ENCODE measurements at regions not wholly inside any gene's neighbourhood (a gene's known extent, or its start where the extent isn't known, plus 50 kb on each side); places are given as distances from the start of the nearest gene placed in this dataset.
"Not testable (repeated sequence)": the region's sequence is repeated elsewhere in the genome, so short reads cannot be mapped to it uniquely, and the experiment has no call there.

- CTCF ChIA-PET, result no interaction called here
- Histone ChIP-seq H3K27me3 (replicated peaks in 1 of 2; ENCODE audit: control insufficient read depth in 2 of 2, extremely low read depth in 1 of 2, insufficient read depth in 2 of 2, low read length in 1 of 2) (no peaks in the 10 kb centered on the region), H3K36me3 (ENCODE audit: control insufficient read depth in 2 of 2, extremely low read depth in 1 of 2, insufficient read depth in 1 of 2, low read length in 1 of 2) (no peaks in the 10 kb centered on the region), H3K9me3 (no peaks in the 10 kb centered on the region), H3K4me3 (ENCODE audit: control insufficient read depth in 1 of 2, extremely low read depth in 1 of 2, low read length in 1 of 2) (no peak overlapping the region), H3K4me1 (ENCODE audit: control insufficient read depth in 1 of 2, extremely low read depth in 1 of 2, insufficient read depth in 2 of 2, low read length in 2 of 2) (no peaks in the 10 kb centered on the region), H3K27ac (ENCODE audit: low read length) (no peak overlapping the region)
- DNase-seq, result no peak
- Mint-ChIP-seq H3K36me3 (no peaks in the 10 kb centered on the region), H3K27me3 (no peaks in the 10 kb centered on the region), H3K4me1 (no peaks in the 10 kb centered on the region), H3K4me3 (no peak overlapping the region), H3K9me3 (peaks cover 14 to 25% (median 20%) of the 10 kb centered on the region in 3 donors), H3K27ac (no peak overlapping the region)
- WGBS (ENCODE audit: insufficient coverage), result 87% methylated on average over 5 of the region's 6 CpGs
- POLR2A ChIA-PET, result no interaction called here
- no peak for ATAC-seq (replicated peaks in 1 of 4)
Observed at GRCh38 chr4:179663641-179664429, 2221.6 kb upstream of the AGA start.

DNA sequence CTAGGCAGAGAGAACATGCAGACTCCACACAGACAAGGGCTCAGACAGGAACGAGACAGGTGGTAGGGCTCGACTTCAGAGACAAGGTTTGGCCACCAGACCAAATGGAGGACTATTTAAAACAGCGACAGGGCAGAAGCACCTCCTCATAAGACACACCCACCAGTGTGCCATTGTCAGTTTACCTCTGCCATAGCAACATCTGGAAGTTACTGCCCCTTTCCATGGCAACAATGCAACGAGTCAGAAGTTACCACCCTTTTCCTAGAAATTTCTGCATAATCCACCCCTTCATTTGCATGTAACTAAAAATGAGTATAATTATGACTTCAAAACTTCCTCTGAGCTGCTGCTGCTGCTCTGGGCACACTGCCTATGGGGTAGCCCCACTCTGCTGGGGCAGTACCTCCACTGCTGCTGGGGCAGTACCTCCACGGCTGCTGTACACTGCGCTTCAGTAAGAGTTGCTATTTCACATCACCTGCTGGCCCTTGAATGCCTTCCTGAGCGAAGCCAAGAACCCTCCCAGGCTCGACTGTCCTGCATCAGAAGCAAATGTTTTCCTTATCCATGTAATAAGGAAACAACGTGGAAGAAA is 2222.3 kb upstream of the AGA start:
- Mint-ChIP-seq H3K4me1 (no peaks in the 10 kb centered on the region), H3K9me3 (peaks cover 15 to 29% (median 25%) of the 10 kb centered on the region in 3 donors), H3K27ac (no peak overlapping the region), H3K36me3 (no peaks in the 10 kb centered on the region), H3K27me3 (no peaks in the 10 kb centered on the region), H3K4me3 (no peak overlapping the region)
- ChIA-PET POLR2A (no interaction called here), CTCF (no interaction called here)
- WGBS (ENCODE audit: insufficient coverage), result 77% methylated on average over 8 of the region's 9 CpGs
- Histone ChIP-seq H3K27ac (ENCODE audit: low read length) (no peak overlapping the region), H3K27me3 (replicated peaks in 1 of 2; ENCODE audit: control insufficient read depth in 2 of 2, extremely low read depth in 1 of 2, insufficient read depth in 2 of 2, low read length in 1 of 2) (no peaks in the 10 kb centered on the region), H3K4me1 (ENCODE audit: control insufficient read depth in 1 of 2, extremely low read depth in 1 of 2, insufficient read depth in 2 of 2, low read length in 2 of 2) (no peaks in the 10 kb centered on the region), H3K9me3 (no peaks in the 10 kb centered on the region), H3K4me3 (ENCODE audit: control insufficient read depth in 1 of 2, extremely low read depth in 1 of 2, low read length in 1 of 2) (no peak overlapping the region), H3K36me3 (ENCODE audit: control insufficient read depth in 2 of 2, extremely low read depth in 1 of 2, insufficient read depth in 1 of 2, low read length in 1 of 2) (no peaks in the 10 kb centered on the region)
- DNase-seq (no peak), ATAC-seq (replicated peaks in 1 of 4) (no peak)

- H3K36me3 ChIP-seq (ENCODE audit: control insufficient read depth in 2 of 2, extremely low read depth in 1 of 2, insufficient read depth in 1 of 2, low read length in 1 of 2), result no peaks in the 10 kb centered on the region
Observed at GRCh38 chr4:179666226-179666625, 2224.0 kb upstream of the AGA start.

GRCh38 chr4:179671609-179672008 is 2229.4 kb upstream of the AGA start:
- no peak overlapping the region for H3K4me3 Mint-ChIP-seq
- CTCF ChIA-PET, result no interaction called here

More at GRCh38 chr4:179666226-179666625, 2224.0 kb upstream of the AGA start:
- Histone ChIP-seq H3K4me1 (ENCODE audit: control insufficient read depth in 1 of 2, extremely low read depth in 1 of 2, insufficient read depth in 2 of 2, low read length in 2 of 2) (no peaks in the 10 kb centered on the region), H3K27ac (ENCODE audit: low read length) (no peak overlapping the region), H3K9me3 (no peaks in the 10 kb centered on the region), H3K4me3 (ENCODE audit: control insufficient read depth in 1 of 2, extremely low read depth in 1 of 2, low read length in 1 of 2) (no peak overlapping the region), H3K27me3 (replicated peaks in 1 of 2; ENCODE audit: control insufficient read depth in 2 of 2, extremely low read depth in 1 of 2, insufficient read depth in 2 of 2, low read length in 1 of 2) (no peaks in the 10 kb centered on the region)
- DNase-seq (no peak), ATAC-seq (replicated peaks in 1 of 4) (no peak)
- Mint-ChIP-seq H3K9me3 (peaks cover 14 to 25% (median 17%) of the 10 kb centered on the region in 3 donors), H3K4me3 (no peak overlapping the region), H3K36me3 (no peaks in the 10 kb centered on the region), H3K27me3 (no peaks in the 10 kb centered on the region), H3K27ac (no peak overlapping the region), H3K4me1 (no peaks in the 10 kb centered on the region)
- WGBS (ENCODE audit: insufficient coverage), result 80% methylated on average over 2 of the region's 3 CpGs
- ChIA-PET POLR2A (no interaction called here), CTCF (no interaction called here)

DNA sequence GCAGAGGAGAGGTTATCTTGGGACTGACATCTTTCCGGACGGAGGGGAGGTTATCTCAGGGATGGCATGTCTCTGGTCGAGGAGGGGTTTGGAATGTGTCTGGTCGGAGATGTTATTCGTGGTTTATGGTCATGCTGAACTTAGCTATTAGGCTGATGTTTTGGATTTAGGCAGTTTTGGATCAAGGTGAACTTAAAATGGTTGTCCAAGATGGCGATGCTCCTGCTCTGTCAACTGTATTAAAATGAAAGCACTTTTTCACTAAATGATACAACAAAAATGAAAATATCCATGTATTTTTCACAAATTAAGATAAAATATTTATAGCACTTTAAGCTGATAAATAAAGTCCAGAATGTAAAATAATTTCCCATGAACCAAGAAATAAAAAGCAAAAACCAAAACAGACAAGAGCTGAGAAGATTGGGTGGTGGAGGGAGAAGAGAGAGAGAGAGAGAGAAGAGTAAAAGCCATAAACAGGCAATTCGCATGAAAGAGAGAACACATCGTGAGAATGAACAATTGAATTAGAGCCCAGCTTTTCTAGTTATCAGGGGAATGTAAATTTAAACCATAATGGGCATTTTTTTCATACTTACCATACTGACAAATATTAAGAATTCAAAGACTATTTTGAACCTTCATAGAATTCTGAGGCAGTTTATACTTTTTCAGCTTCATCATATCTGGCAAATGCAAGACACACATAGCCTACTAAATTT is 2236.0 kb upstream of the AGA start:
- DNase-seq, result no peak
- no peaks in the 10 kb centered on the region for H3K4me1 ChIP-seq (ENCODE audit: control insufficient read depth in 1 of 2, extremely low read depth in 1 of 2, insufficient read depth in 2 of 2, low read length in 2 of 2)
- no peak overlapping the region for H3K27ac Mint-ChIP-seq
- H3K4me3 Mint-ChIP-seq, result no peak overlapping the region
- H3K9me3 ChIP-seq, result peaks cover 4% of the 10 kb centered on the region
- H3K9me3 Mint-ChIP-seq, result peaks cover 6 to 48% (median 27%) of the 10 kb centered on the region in 3 donors
- POLR2A ChIA-PET, result no interaction called here
- H3K4me1 Mint-ChIP-seq, result no peaks in the 10 kb centered on the region
- H3K27me3 Mint-ChIP-seq, result no peaks in the 10 kb centered on the region
- H3K36me3 ChIP-seq (ENCODE audit: control insufficient read depth in 2 of 2, extremely low read depth in 1 of 2, insufficient read depth in 1 of 2, low read length in 1 of 2), result no peaks in the 10 kb centered on the region
- H3K27ac ChIP-seq (ENCODE audit: low read length), result no peak overlapping the region
- no peaks in the 10 kb centered on the region for H3K27me3 ChIP-seq (replicated peaks in 1 of 2; ENCODE audit: control insufficient read depth in 2 of 2, extremely low read depth in 1 of 2, insufficient read depth in 2 of 2, low read length in 1 of 2)
- CTCF ChIA-PET, result no interaction called here
- no peaks in the 10 kb centered on the region for H3K36me3 Mint-ChIP-seq
- WGBS (ENCODE audit: insufficient coverage), result 74% methylated on average over 5 of the region's 8 CpGs
- no peak for ATAC-seq (replicated peaks in 1 of 4)
- no peak overlapping the region for H3K4me3 ChIP-seq (ENCODE audit: control insufficient read depth in 1 of 2, extremely low read depth in 1 of 2, low read length in 1 of 2)

More at GRCh38 chr4:179671609-179672008, 2229.4 kb upstream of the AGA start:
- POLR2A ChIA-PET, result no interaction called here
- Histone ChIP-seq H3K9me3 (peaks cover 4% of the 10 kb centered on the region), H3K36me3 (ENCODE audit: control insufficient read depth in 2 of 2, extremely low read depth in 1 of 2, insufficient read depth in 1 of 2, low read length in 1 of 2) (no peaks in the 10 kb centered on the region), H3K27me3 (replicated peaks in 1 of 2; ENCODE audit: control insufficient read depth in 2 of 2, extremely low read depth in 1 of 2, insufficient read depth in 2 of 2, low read length in 1 of 2) (no peaks in the 10 kb centered on the region), H3K27ac (ENCODE audit: low read length) (no peak overlapping the region), H3K4me1 (ENCODE audit: control insufficient read depth in 1 of 2, extremely low read depth in 1 of 2, insufficient read depth in 2 of 2, low read length in 2 of 2) (no peaks in the 10 kb centered on the region), H3K4me3 (ENCODE audit: control insufficient read depth in 1 of 2, extremely low read depth in 1 of 2, low read length in 1 of 2) (no peak overlapping the region)
- WGBS (ENCODE audit: insufficient coverage), result no CpG with 5 or more reads among the region's 2 CpGs
- H3K4me1 Mint-ChIP-seq, result no peaks in the 10 kb centered on the region
- no peak overlapping the region for H3K27ac Mint-ChIP-seq
- H3K27me3 Mint-ChIP-seq, result no peaks in the 10 kb centered on the region
- ATAC-seq (replicated peaks in 1 of 4), result no peak
- H3K36me3 Mint-ChIP-seq, result no peaks in the 10 kb centered on the region
- peaks cover 7 to 31% (median 22%) of the 10 kb centered on the region in 3 donors for H3K9me3 Mint-ChIP-seq
- DNase-seq, result no peak

DNA sequence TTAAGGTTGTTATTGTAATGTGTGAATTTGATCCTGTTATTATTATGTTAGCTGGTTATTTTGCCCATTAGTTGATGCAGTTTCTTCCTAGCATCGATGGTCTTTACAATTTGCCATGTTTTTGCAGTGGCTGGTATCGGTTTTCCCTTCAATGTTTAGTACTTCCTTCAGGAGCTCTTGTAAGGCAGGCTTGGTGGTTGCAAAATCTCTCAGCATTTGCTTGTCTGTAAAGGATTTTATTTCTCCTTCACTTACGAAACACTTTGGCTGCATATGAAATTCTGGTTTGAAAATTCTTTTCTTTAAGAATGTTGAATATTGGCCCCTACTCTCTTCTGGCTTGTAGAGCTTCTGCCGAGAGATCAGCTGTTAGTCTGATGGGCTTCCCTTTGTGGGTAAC is 2241.4 kb upstream of the AGA start:
- peaks cover 4 to 16% (median 8%) of the 10 kb centered on the region in 3 donors for H3K9me3 Mint-ChIP-seq
- ATAC-seq (replicated peaks in 1 of 4); H3K4me1 ChIP-seq (ENCODE audit: control insufficient read depth in 1 of 2, extremely low read depth in 1 of 2, insufficient read depth in 2 of 2, low read length in 2 of 2); H3K27ac Mint-ChIP-seq; H3K27me3 Mint-ChIP-seq; H3K9me3 ChIP-seq; CTCF ChIA-PET; H3K27me3 ChIP-seq (replicated peaks in 1 of 2; ENCODE audit: control insufficient read depth in 2 of 2, extremely low read depth in 1 of 2, insufficient read depth in 2 of 2, low read length in 1 of 2); H3K36me3 ChIP-seq (ENCODE audit: control insufficient read depth in 2 of 2, extremely low read depth in 1 of 2, insufficient read depth in 1 of 2, low read length in 1 of 2); H3K27ac ChIP-seq (ENCODE audit: low read length); H3K4me1 Mint-ChIP-seq; H3K4me3 Mint-ChIP-seq; H3K36me3 Mint-ChIP-seq; POLR2A ChIA-PET; H3K4me3 ChIP-seq (ENCODE audit: control insufficient read depth in 1 of 2, extremely low read depth in 1 of 2, low read length in 1 of 2); DNase-seq: not testable (repeated sequence)
- no CpG with 5 or more reads among the region's 4 CpGs for WGBS (ENCODE audit: insufficient coverage)
